ENCODE measurements at regions not wholly inside any gene's neighbourhood (a gene's known extent, or its start where the extent isn't known, plus 50 kb on each side); places are given as distances from the start of the nearest gene placed in this dataset.

GRCh38 chr10:108655057-108655456 is 1268.3 kb downstream of the XPNPEP1 start:
- H3K4me1 Mint-ChIP-seq, result peaks cover 5% of the 10 kb centered on the region
- H3K36me3 Mint-ChIP-seq (ENCODE audit: low read depth), result no peaks in the 10 kb centered on the region
- H3K27ac Mint-ChIP-seq (ENCODE audit: unreplicated experiment), result no peak overlapping the region
- no peak overlapping the region for H3K4me3 Mint-ChIP-seq
- H3K27me3 Mint-ChIP-seq (ENCODE audit: low read depth), result no peaks in the 10 kb centered on the region
- no peak for DNase-seq (ENCODE audit: low read depth, low spot score)
- H3K9me3 Mint-ChIP-seq, result no peaks in the 10 kb centered on the region
- no peak for TF ChIP-seq CTCF (conservative IDR thresholded peaks at IDR 0.05)

- no peaks in the 10 kb centered on the region for H3K27me3 Mint-ChIP-seq (ENCODE audit: low read depth)
- no peaks in the 10 kb centered on the region for H3K9me3 Mint-ChIP-seq
- H3K27ac Mint-ChIP-seq (ENCODE audit: unreplicated experiment), result no peak overlapping the region
- DNase-seq (ENCODE audit: low read depth, low spot score), result no peak
- H3K36me3 Mint-ChIP-seq (ENCODE audit: low read depth), result no peaks in the 10 kb centered on the region
- TF ChIP-seq CTCF (conservative IDR thresholded peaks at IDR 0.05), result no peak
- H3K4me3 Mint-ChIP-seq, result no peak overlapping the region
- peaks cover 5% of the 10 kb centered on the region for H3K4me1 Mint-ChIP-seq
Observed at GRCh38 chr10:108653531-108653930, 1269.8 kb downstream of the XPNPEP1 start.

GRCh38 chr10:108639010-108639409 is 1284.3 kb downstream of the XPNPEP1 start:
- no peaks in the 10 kb centered on the region for H3K27me3 Mint-ChIP-seq (ENCODE audit: low read depth)

GRCh38 chr10:108638225-108638624 is 1285.1 kb downstream of the XPNPEP1 start:
- H3K4me3 Mint-ChIP-seq, result no peak overlapping the region
- peaks cover 2% of the 10 kb centered on the region for H3K9me3 Mint-ChIP-seq
- no peaks in the 10 kb centered on the region for H3K27me3 Mint-ChIP-seq (ENCODE audit: low read depth)
- no peaks in the 10 kb centered on the region for H3K4me1 Mint-ChIP-seq
- TF ChIP-seq CTCF (conservative IDR thresholded peaks at IDR 0.05), result no peak
- H3K36me3 Mint-ChIP-seq (ENCODE audit: low read depth), result no peaks in the 10 kb centered on the region
- no peak for DNase-seq (ENCODE audit: low read depth, low spot score)
- no peak overlapping the region for H3K27ac Mint-ChIP-seq (ENCODE audit: unreplicated experiment)

More at GRCh38 chr10:108639010-108639409, 1284.3 kb downstream of the XPNPEP1 start:
- H3K9me3 Mint-ChIP-seq, result peaks cover 2% of the 10 kb centered on the region
- H3K36me3 Mint-ChIP-seq (ENCODE audit: low read depth), result no peaks in the 10 kb centered on the region
- no peaks in the 10 kb centered on the region for H3K4me1 Mint-ChIP-seq
- no peak for TF ChIP-seq CTCF (conservative IDR thresholded peaks at IDR 0.05)
- no peak for DNase-seq (ENCODE audit: low read depth, low spot score)
- no peak overlapping the region for H3K4me3 Mint-ChIP-seq
- no peak overlapping the region for H3K27ac Mint-ChIP-seq (ENCODE audit: unreplicated experiment)

GRCh38 chr10:108633046-108633445 is 1290.3 kb downstream of the XPNPEP1 start:
- no peak overlapping the region for H3K27ac Mint-ChIP-seq (ENCODE audit: unreplicated experiment)
- DNase-seq (ENCODE audit: low read depth, low spot score), result no peak
- no peak overlapping the region for H3K4me3 Mint-ChIP-seq
- H3K4me1 Mint-ChIP-seq, result peaks cover 10% of the 10 kb centered on the region
- peaks cover 2% of the 10 kb centered on the region for H3K9me3 Mint-ChIP-seq
- H3K27me3 Mint-ChIP-seq (ENCODE audit: low read depth), result no peaks in the 10 kb centered on the region
- H3K36me3 Mint-ChIP-seq (ENCODE audit: low read depth), result no peaks in the 10 kb centered on the region
- no peak for TF ChIP-seq CTCF (conservative IDR thresholded peaks at IDR 0.05)

GRCh38 chr10:108632144-108632543 is 1291.2 kb downstream of the XPNPEP1 start:
- Mint-ChIP-seq H3K4me1 (peaks cover 10% of the 10 kb centered on the region), H3K27ac (ENCODE audit: unreplicated experiment) (no peak overlapping the region), H3K36me3 (ENCODE audit: low read depth) (no peaks in the 10 kb centered on the region), H3K27me3 (ENCODE audit: low read depth) (no peaks in the 10 kb centered on the region), H3K9me3 (no peaks in the 10 kb centered on the region), H3K4me3 (no peak overlapping the region)
- DNase-seq (ENCODE audit: low read depth, low spot score), result no peak
- no peak for TF ChIP-seq CTCF (conservative IDR thresholded peaks at IDR 0.05)

Data from neural crest cell (in vitro differentiated cells).